Colonic mucosa (tissue), 4 donors: ENCODE measurements at regions not wholly inside any gene's neighbourhood (a gene's known extent, or its start where the extent isn't known, plus 50 kb on each side); places are given as distances from the start of the nearest gene placed in this dataset.
"Not testable (repeated sequence)": the region's sequence is repeated elsewhere in the genome, so short reads cannot be mapped to it uniquely, and the experiment has no call there.

ENCODE experiments used
- DNase-seq: peaks from one replicate; pipeline ENCODE4 v3.0.0-alpha.2; 2020
- H3K27ac ChIP-seq: fragments of 200-600 bp; one replicate; pipeline ENCODE4 v1.8.0; 2021
- H3K27me3 ChIP-seq: fragments of 200-600 bp; one replicate; pipeline ENCODE4 v1.8.0; 2021
- H3K36me3 ChIP-seq: fragments of 200-600 bp; one replicate; pipeline ENCODE4 v1.8.0; 2021
- H3K4me1 ChIP-seq: fragments of 200-600 bp; one replicate; pipeline ENCODE4 v1.8.0; 2021; ENCODE audit warnings: mild to moderate bottlenecking
- H3K4me3 ChIP-seq: fragments of 200-600 bp; one replicate; pipeline ENCODE4 v1.8.0; 2021
- H3K9ac ChIP-seq, 2 donors: one replicate each; pipeline ENCODE4 v1.7.0; 2013; ENCODE audit warnings: control low read depth in 2 of 2, low read depth in 2 of 2, low read length in 2 of 2
- H3K9me3 ChIP-seq: fragments of 200-600 bp; one replicate; pipeline ENCODE4 v1.8.0; 2021
- intact Hi-C: fragments of 100-400 bp; cut with DNase I; formaldehyde crosslinking; loops from one replicate; pipeline ENCODE4 v1.14.1; 2022
- TF ChIP-seq, protein P1 (sequence below): fragments of 200-600 bp; IDR thresholded peaks from one replicate; pipeline ENCODE4 v1.8.0; 2022; ENCODE audit warnings: antibody characterized with exemption, mild to moderate bottlenecking
- donor health status: healthy.
- donor health status: DM: no; HTN: no; CAD: no.
- donor health status: DM: no; HTN: no; CAD: no.

DNA sequence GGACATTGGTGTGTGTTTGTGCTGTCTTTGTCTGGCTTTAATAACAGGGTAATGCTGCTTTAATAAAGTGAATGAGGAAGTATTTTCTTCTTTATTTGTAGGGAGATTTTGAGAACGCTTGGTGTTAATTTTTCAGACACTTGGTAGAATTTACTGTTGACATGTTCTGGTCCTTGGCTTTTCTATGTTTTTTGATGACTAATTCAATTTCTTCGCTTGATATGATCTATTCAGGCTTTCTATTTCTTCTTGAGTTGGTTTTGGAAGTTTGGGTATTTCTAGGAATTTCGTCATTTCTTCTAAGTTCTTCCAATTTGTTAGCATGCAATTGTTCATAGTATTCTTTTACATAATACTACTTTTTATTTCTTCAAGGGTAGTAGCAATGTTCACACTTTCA, 167.8 kb downstream of the TTC6 start:
- Histone ChIP-seq H3K27ac (no peak overlapping the region), H3K4me1 (no peaks in the 10 kb centered on the region), H3K9ac (no peak overlapping the region), H3K4me3 (no peak overlapping the region), H3K27me3 (no peaks in the 10 kb centered on the region), H3K9me3 (no peaks in the 10 kb centered on the region), H3K36me3 (no peaks in the 10 kb centered on the region)
- TF ChIP-seq, protein P1, sequence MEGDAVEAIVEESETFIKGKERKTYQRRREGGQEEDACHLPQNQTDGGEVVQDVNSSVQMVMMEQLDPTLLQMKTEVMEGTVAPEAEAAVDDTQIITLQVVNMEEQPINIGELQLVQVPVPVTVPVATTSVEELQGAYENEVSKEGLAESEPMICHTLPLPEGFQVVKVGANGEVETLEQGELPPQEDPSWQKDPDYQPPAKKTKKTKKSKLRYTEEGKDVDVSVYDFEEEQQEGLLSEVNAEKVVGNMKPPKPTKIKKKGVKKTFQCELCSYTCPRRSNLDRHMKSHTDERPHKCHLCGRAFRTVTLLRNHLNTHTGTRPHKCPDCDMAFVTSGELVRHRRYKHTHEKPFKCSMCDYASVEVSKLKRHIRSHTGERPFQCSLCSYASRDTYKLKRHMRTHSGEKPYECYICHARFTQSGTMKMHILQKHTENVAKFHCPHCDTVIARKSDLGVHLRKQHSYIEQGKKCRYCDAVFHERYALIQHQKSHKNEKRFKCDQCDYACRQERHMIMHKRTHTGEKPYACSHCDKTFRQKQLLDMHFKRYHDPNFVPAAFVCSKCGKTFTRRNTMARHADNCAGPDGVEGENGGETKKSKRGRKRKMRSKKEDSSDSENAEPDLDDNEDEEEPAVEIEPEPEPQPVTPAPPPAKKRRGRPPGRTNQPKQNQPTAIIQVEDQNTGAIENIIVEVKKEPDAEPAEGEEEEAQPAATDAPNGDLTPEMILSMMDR: no peak
- intact Hi-C loops: no loop called here
- no peak for DNase-seq

DNA sequence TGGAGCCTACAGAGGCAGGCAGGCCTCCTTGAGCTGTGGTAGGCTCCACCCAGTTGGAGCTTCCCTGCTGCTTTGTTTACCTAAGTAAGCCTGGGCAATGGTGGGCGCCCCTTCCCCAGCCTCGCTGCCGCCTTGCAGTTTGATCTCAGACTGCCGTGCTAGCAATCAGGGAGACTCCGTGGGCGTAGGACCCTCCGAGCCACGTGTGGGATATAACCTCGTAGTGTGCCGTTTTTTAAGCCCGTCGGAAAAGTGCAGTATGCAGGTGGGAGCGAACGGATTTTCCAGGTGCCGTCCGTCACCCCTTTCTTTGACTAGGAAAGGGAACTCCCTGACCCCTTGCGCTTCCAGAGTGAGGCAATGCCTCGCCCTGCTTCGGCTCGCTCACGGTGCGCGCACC, 176.9 kb downstream of the TTC6 start:
- DNase-seq, H3K36me3 ChIP-seq, H3K9ac ChIP-seq, H3K27ac ChIP-seq, H3K9me3 ChIP-seq, H3K27me3 ChIP-seq, H3K4me1 ChIP-seq, intact Hi-C loops, H3K4me3 ChIP-seq: not testable (repeated sequence)

DNA sequence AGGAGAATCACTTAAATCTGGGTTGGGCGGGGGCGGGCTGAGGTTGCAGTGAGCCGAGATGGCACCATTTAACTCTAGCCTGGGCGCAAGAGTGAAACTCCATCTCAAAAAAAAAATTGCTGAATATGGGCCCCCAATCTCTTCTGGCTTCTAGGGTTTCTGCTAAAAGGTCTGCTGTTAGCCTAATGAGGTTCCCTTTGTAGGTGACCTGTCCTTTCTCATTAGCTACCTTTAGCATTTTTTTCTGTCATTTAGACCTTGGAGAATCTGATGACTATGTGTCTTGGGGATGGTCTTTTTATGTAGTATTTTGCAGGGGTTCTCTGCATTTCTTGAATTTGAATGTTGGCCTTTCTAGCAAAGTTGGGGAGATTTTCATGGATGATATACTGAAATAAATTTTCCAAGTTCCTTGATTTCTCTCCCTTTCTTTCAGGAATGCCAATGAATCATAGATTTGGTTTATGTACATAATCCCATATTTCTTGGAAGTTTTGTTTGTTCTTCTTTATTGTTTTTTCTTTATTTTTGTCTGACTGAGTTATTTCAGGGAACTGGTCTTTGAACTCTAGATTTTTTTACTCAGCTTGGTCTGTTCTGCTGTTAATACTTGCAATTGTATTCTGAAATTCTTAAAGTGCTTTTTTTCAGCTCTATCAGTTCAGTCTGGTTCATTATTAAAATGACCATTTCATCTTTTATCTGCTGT, 181.5 kb downstream of the TTC6 start:
- TF ChIP-seq, protein P1: no peak
- intact Hi-C loops: no loop called here
- H3K36me3 ChIP-seq: no peaks in the 10 kb centered on the region
- no peaks in the 10 kb centered on the region for H3K27me3 ChIP-seq
- no peaks in the 10 kb centered on the region for H3K9me3 ChIP-seq
- H3K9ac ChIP-seq: no peak overlapping the region
- no peak overlapping the region for H3K27ac ChIP-seq
- DNase-seq: no peak
- no peak overlapping the region for H3K4me3 ChIP-seq
- H3K4me1 ChIP-seq: no peaks in the 10 kb centered on the region

DNA sequence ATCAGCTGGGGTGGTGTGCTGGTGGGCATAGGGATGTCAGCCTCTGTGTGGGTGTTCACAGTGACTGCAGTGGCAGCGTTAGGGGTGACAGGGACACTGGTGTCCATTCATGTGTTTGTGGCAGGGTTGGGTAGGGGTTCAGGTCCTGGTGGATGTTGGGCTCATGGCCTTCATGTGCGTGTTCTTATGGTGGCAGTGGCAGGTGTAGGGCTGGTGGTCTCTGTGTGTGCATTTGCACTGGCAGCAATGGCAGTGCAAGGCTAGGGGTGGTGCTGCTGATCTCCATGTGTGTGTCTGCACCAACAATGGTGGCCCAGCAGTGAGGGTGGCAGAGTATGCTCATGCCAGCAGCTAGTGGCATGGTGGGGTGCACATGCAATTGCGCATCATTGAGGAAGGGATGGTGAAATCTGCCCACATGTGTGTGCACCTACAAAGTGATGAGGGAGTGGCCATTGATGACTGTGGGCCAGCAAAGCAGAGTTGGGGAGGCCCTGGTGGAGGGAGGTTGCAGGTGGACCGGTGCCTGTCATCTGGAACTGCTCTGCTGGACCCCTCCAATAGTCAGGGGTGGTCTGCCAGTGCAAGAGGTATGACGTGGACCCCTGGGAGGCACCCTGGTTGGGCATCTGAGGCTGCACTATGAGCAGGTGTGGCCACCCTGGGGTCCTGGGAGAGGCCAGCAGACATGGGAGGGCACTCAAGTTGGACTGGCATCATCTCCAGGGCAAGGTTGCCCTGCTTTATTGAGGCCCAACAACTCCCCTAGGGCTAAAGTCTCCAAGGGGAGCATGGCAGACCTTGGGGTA, 182.9 kb downstream of the TTC6 start:
- Histone ChIP-seq H3K36me3 (no peaks in the 10 kb centered on the region), H3K4me3 (no peak overlapping the region), H3K27ac (no peak overlapping the region), H3K9ac (no peak overlapping the region), H3K9me3 (no peaks in the 10 kb centered on the region), H3K27me3 (no peaks in the 10 kb centered on the region), H3K4me1 (no peaks in the 10 kb centered on the region)
- no peak for DNase-seq
- TF ChIP-seq, protein P1: no peak
- intact Hi-C loops: no loop called here

DNA sequence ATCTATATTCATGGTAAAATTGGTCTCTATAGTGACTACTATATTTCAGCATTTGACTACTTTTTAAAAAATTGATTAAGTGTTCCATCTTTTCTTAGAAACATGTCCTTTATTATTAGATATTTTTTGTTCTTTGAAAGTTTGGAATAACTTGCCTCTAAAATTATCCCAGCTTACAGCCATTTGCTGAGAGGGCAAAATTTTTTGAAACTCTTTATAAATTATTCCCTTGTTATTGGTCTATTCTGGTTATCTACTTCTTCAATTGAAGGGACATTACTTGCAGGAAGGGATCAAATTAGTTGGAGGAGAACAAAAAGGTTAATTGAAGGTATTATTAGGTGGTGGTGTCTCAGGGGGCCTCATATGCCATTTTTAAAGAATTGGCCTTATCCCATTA, 184.1 kb downstream of the TTC6 start:
- Histone ChIP-seq H3K9ac (no peak overlapping the region), H3K4me3 (no peak overlapping the region), H3K9me3 (no peaks in the 10 kb centered on the region), H3K27me3 (no peaks in the 10 kb centered on the region), H3K27ac (no peak overlapping the region), H3K36me3 (no peaks in the 10 kb centered on the region), H3K4me1 (no peaks in the 10 kb centered on the region)
- no peak for DNase-seq
- intact Hi-C loops: no loop called here
- TF ChIP-seq, protein P1: no peak

DNA sequence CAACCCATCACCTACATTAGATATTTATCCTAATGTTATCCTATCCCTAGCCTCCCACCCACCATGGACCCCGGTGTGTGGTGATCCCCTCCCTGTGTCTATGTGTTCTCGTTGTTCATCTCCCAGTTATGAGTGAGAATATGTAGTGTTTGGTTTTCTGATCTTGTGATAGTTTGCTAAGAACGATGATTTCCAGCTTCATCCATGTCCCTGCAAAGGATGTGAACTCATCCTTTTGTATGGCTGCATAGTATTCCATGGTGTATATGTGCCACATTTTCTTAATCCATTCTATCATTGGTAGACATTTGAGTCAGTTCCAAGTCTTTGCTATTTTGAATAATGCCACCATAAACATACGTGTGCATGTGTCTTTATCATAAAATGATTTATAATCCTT, 185.3 kb downstream of the TTC6 start:
- H3K4me3 ChIP-seq, H3K4me1 ChIP-seq, H3K36me3 ChIP-seq, intact Hi-C loops, DNase-seq, H3K9me3 ChIP-seq, H3K9ac ChIP-seq, H3K27ac ChIP-seq, H3K27me3 ChIP-seq: not testable (repeated sequence)

DNA sequence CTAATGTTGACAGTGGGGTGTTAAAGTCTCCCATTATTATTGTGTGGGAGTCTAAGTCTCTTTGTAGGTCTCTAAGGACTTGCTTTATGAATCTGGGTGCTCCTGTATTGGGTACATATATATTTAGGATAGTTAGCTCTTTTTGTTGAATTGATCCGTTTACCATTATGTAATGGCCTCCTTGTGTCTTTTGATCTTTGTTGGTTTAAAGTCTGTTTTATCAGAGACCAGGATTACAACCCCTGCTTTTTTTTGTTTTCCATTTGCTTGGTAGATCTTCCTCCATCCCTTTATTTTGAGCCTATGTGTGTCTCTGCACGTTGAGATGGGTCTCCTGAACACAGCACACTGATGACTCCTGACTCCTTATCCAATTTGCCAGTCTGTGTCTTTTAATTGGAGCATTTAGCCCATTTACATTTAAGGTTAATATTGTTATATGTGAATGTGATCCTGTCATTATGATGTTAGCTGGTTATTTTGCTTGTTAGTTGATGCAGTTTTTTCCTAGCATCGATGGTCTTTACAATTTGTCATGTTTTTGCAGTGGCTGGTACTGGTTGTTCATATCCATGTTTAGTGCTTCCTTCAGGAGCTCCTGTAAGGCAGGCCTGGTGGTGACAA, 188.9 kb downstream of the TTC6 start:
- H3K4me1 ChIP-seq, H3K9ac ChIP-seq, DNase-seq, H3K4me3 ChIP-seq, intact Hi-C loops, H3K27me3 ChIP-seq, H3K27ac ChIP-seq, H3K9me3 ChIP-seq, H3K36me3 ChIP-seq: not testable (repeated sequence)

DNA sequence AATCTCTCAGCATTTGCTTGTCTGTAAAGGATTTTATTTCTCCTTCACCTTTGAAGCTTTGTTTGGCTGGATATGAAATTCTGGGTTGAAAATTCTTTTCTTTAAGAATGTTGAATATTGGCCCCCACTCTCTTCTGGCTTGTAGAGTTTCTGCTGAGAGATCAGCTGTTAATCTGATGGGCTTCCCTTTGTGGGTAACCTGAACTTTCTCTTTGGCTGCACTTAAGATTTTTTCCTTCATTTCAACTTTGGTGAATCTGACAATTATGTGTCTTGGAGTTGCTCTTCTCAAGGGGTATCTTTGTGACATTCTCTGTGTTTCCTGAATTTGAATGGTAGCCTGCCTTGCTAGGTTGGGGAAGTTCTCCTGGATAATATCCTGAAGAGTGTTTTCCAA, 189.4 kb downstream of the TTC6 start:
- H3K36me3 ChIP-seq, H3K9ac ChIP-seq, H3K27me3 ChIP-seq, H3K27ac ChIP-seq, intact Hi-C loops, H3K4me3 ChIP-seq, DNase-seq, H3K4me1 ChIP-seq, H3K9me3 ChIP-seq: not testable (repeated sequence)

DNA sequence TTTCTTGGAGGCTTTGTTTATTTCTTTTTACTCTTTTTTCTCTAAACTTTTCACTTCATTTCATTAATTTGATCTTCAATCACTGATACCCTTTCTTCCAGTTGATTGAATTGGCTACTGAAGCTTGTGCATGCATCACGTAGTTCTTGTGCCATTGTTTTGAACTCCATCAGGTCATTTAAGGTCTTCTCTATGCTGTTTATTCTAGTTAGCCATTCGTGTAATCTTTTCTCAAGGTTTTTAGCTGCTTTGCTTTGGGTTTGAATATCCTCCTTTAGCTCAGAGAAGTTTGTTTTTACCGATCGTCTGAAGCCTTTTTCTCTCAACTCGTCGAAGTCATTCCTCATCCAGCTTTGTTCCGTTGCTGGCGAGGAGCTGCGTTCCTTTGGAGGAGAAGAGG, 189.9 kb downstream of the TTC6 start:
- H3K4me1 ChIP-seq, H3K27ac ChIP-seq, DNase-seq, intact Hi-C loops, H3K9me3 ChIP-seq, H3K4me3 ChIP-seq, H3K9ac ChIP-seq, H3K27me3 ChIP-seq, H3K36me3 ChIP-seq: not testable (repeated sequence)
